Activated naive CD4-positive, alpha-beta T cell treated with Interleukin-2 at 50 U/mL for 16 hours (primary cell): ENCODE measurements at regions not wholly inside any gene's neighbourhood (a gene's known extent, or its start where the extent isn't known, plus 50 kb on each side); places are given as distances from the start of the nearest gene placed in this dataset.
"Not testable (repeated sequence)": the region's sequence is repeated elsewhere in the genome, so short reads cannot be mapped to it uniquely, and the experiment has no call there.

Source experiments
- DNase-seq: peaks from one replicate; pipeline ENCODE4 v3.0.0-alpha.2; 2020

DNA sequence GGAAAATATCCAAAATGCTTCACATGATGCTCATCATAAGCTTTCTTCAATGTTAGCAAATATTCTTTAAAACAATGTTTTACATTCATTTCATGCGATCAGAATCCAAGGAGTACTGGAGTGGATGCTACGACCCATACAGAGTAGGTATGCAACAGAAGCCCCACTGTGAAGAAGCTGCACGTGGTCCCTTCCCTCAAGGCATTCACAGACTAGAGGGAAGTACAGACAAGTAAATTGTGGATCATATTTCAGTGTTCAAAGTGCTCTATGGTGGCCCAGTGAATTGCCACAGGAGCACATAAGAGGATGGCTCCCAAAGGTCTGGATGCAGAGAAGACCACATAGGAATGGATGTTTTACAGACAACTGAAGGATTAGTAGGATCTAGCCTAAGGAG, 789.9 kb downstream of the IGSF11 start:
- no peak for DNase-seq

DNA sequence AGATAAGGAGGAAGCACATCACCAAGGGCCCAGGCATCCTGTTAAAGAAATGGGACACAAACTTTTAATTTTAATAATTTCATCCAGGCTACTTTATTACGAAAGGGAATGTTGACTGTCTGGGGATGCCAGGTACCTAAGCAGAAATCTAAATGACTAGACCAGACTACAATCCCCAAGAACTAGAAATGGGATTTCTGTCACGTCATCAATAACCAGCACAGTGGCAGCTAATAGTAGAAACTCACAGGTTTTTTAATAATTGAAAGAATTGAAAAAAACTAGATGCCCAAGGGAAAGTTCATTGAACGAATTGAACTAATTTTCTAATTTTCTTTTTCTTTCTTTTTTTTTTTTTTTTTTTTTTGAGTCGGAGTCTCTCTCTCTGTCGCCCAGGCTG, 789.3 kb downstream of the IGSF11 start:
- no peak for DNase-seq

DNA sequence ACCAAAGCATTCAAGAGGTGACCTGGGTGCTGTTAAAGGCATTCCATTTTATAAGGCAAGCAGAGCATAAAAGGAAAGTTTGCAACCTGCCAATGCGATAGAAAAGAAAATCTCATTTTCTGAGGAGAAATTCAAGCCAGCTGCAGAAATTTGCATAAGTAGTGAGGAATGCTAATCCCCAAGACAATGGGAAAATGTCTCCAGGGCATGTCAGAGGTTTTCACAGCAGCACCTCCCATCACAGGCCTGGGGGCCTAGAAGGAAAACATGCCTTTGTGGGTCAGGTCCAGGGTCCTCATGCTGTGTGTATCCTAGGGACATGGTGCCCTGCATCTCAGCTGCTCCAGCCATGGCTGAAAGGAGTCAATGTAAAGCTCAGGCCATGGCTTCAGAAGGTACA, 775.8 kb downstream of the IGSF11 start:
- not testable (repeated sequence) for DNase-seq

DNA sequence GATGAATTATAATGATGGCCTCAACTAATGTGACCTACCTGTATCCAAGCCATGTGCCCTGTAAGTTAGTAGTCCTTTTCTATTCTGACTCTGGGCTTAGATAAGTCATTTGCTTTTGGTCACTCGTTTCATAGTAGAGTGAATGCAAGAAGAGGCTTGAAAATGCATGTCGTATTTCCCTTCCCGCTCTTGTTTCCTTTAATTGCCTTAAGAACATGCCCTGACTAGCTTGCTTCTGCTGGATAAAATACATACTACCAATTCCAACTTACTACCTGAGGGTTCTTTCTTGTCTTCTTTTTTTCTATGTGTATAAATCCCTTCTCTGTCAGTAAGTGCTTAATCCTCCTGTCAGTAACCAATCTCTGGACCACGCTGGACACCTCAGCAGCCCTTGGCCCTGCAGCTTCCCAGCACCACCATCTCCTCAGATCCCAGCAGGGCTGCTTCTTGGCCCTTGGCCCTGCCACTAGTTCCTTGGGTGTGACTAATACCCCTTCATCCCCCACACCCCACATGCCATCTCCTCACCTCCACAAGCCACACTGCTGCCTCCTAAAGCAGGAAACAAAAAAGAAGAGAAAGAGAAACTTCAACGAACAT, 771.7 kb downstream of the IGSF11 start:
- no peak for DNase-seq

DNA sequence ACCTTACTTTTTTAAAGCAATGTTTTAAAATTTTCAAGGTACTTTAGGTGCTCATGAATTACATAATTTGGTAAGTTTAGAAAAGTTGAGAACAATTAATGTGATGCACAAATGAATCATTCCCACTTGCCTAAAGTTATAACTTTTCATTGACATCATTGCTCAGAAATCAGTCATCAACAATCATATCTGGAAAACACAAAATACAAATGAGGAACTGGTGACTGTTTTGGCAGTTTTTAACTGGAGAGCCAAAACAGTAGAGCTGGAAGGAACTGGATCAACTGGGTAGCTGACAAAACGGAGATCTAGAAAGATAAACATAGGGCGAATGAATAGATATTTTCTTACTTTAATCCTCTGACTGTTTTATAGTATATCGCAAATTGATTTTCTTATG, 767.1 kb downstream of the IGSF11 start:
- no peak for DNase-seq

DNA sequence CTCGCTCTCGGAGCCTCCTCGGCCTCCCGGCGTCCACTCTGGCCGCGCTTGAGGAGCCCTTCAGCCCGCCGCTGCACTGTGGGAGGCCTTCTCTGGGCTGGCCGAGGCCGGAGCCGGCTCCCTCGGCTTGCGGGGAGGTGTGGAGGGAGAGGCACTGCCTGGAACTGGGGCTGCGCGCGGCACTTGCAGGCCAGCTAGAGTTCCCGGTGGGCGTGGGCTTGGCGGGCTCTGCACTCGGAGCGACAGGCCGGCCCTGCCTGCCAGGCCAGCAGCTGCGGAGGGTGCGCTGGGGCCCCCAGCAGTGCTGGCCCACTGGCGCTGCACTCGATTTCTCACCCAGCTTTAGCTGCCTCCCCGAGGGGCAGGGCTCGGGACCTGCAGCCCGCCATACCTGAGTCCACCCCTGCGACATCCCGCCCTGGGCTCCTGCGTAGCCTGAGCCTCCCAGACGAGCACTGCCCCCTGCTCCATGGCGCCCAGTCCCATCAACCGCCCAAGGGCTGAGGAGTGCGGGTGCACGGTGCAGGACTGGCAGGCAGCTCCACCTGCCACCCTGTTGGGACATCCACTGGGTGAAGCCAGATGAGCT, 765.0 kb downstream of the IGSF11 start:
- DNase-seq: no peak

DNA sequence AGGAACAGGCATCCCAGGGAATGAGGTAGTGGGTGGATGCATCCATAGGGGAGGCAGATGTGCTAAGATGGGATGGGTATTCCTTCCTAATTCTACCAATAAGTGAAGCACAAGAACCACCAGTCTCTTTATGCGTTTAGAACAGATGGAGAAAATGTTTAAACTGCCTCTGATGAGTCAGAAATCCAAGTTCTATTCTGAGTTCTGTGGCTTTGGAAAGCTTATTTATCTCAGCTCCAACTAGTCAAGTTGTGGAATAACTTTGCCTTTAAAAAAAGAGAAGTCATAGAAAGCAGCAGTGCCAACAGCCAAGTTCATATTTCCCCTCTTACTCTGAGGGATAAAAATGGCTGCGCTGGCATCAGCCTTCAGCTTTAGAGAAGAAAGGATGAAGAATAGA, 761.7 kb downstream of the IGSF11 start:
- DNase-seq: no peak

DNA sequence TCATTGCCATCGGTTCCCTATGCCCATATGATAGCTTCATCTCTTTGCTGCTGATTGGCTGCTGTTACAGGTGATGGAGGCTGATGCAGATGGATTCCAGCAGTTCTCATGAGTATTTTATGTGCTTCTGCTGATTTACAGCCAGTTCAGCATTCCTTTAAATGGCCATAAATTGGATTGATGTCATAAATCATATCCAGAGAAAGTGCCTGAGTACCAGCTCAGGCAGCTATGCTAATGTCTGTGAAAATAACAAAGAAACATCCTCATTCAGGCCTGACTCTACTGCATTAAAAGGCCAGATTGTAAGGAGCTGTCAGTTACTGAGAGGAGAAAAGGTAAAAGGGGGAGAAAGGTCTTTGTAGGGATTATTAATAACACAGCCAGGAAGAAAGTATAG, 756.8 kb downstream of the IGSF11 start:
- DNase-seq: no peak

DNA sequence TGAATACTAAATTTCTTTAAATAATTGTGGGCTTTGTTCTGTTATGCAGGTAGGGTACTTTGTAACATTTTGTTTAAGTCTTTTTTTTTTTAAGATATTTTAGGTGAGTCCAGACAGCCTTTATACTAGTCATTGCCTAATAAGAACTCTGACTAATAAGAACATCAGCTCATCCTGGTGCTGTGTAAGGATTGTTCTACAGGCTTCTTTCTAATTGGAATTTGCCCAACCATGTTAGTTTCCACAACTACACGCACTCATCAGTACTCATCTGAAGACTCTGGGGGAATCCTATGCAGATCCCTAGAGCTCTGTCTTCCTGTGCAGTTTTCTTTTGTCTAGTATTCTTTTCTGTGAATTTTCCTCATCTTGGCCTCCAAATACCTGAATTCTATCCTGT, 741.8 kb downstream of the IGSF11 start:
- DNase-seq: no peak

DNA sequence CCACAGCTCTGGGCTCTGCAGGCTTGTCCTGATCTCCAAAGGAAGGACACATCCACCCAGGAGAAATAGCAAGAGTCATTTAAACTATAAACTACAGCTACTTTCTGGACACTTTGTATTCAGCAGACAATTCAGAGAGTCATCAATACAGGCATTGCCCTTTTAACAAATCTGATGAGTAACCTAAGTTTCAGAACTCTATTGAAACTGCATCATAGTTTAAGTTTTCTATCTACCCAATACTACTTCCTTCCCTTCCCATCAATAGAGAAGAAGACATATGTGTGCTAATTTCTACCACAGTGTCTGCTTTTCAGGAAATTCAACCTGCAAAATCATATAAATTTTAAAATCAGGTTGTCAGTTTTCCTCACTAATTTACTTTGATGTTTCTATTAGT, 736.5 kb downstream of the IGSF11 start:
- DNase-seq: no peak

DNA sequence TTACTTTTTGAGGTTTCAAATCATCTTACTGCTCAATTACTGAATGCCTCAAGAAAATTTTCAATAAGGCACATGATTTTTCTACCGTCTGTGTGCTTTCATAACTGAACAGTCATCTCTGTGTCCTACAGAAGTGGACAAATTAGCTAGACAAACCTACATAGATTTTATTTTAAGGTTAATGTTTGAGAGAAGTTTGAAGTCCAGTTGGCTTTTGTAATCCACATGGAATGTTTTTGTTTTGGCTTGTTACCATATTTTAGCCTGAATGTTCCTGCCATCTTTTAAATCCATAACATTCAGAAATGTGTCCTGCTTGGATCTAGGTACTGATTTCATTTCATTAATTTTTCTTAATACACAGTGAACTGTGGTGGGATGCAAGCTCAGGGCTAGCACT, 730.1 kb downstream of the IGSF11 start:
- DNase-seq: no peak

DNA sequence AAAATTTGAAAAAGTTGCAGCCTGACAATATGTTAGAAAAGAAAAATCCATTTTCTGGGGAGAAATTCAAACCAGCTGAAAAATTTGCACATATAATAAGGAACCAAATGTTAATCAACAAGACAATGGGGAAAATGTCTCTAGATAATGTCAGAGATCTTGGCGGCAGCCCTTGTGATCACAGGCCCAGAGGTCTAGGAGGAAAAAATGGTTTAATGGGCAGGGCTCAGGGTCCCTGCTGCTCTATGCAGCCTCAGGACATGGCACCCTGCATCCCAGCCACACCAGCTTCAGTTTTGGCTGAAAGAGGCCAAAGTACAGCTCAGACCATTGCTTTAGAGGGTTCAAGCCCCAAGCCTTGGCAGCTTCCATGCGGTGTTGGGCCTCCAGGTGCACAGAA, 701.9 kb downstream of the IGSF11 start:
- DNase-seq: no peak

DNA sequence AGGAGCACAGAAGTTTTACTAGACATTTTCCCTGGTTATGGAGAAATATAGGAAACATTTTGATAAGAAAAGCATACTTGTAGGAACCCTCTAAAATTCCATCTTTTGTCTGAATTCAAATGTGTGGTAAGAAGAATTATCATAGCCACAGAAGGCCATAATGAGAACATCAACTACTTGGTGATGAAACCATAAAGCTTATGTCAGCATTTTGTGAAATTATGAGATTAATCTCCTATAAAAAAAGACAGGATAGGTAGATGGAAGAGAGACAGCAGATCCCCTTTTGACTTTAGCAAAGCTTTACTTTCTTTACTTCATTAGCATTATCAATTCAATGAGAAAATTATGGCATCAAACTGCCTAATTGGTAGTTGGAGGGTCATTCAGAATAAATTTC, 697.0 kb downstream of the IGSF11 start:
- no peak for DNase-seq

DNA sequence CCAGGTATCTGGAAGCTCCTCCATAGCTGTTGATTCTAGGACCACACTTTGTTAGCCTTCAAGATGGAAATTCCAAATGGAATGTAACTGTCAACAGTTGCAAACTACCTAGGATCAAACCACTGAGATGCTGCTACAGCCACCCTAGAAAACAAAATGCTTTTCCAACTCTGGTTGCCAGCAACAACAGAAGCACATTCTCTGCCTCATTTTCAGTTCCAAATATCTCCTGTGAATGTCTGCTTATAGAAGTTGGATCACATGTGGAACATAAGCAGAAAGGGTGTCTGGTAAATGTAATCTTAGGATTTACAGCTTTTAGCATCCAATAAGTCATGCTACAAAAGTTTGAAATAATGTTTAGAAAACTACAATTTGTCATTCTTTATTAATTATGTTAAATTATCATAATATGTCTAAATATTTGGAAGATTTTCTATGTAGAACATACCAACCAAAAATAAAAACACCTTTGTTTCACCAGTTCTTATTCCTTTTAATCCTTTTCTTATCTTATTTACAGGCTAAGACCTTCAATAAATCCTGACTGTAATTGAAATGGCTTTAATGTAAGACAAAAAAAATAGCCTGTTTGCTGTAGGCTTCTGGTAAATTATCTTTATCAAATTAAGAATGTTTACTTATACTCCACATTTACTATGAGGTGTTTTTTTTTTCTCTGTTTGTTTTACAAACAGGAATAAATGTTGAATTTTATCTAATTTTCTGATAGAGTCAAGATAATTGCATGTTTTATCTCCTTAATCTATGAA, 687.1 kb downstream of the IGSF11 start:
- DNase-seq: no peak

DNA sequence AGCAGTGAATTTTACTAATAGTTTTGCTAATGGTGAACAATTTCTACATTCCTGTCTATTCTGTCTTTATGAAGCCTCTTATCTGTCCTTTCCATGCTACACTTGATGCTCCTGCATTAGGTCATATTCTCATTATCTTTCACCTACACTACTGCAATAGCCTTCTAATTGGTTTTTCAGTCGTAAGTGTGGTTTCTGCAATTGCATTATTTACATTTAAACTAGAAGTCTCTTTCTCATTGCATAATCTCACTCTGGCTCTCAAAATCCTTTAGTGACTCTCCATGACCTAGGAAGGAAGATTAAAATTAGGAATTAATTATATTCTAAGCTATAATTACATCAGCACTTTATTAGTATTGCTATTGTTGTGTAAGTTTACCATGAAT, 686.5 kb downstream of the IGSF11 start:
- DNase-seq: no peak

DNA sequence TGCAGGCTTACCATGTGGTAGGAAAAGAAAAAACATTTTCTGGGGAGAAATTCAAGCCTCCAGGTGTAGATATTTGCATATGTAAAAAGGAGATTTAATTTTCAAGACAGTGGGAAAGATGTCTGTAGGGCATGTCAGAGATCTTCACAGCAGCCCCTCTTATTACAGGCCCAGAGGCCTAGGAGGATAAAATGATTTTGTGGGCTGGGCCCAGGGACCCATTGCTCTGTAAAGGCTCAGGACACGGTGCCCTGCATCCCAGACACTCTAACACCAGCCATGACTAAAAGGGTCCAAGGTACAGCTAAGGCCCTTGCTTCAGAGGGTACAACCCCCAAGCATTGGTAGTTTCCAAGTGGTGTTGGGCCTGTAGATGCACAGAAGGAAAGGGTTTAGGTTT, 680.1 kb downstream of the IGSF11 start:
- DNase-seq: no peak

DNA sequence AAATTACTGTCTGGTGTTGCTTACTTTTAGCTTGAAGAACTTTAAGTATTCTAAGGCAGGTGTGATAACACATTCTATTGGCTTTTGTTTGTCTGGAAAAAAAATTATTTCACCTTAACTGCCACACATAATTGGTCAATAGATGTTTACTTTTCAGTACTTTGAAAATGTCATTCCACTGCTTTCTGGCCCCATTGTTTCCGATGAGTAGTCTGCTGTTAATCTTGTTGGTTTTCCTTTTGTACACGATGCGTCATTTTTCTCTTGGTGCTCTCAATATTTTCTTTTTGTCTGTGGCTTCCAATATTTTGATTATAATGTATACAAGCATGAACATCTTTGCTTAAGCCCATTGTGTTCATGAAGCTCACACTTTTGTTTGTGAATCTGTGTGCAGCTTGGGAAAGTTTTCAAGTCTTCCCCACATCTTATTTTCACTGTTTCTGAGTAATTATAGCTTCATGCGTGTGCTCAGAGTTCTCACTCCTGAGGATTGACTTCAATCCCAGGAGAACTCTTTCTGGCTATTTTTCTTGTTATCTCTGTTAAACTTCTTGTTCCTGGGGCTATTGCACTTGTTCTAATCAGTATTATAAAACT, 664.7 kb downstream of the IGSF11 start:
- no peak for DNase-seq

DNA sequence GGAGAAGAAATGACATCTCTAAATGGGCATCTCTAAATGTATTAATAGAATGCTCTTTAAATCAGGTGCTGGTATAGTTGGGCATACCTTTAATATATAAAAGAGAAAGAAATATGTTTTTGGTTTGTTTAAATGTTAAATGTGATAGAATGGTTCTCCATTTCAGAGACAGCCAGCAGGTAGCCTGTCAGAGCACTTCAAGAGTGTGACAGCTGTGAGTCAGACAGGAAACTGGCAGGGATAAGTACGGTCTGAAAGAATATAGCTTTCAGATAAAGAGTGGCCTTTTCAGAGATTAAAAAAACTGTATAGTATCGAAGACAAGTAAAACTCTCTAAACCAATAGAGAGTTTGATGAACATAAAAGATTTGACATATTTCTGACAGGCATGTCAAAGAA, 654.1 kb downstream of the IGSF11 start:
- no peak for DNase-seq

DNA sequence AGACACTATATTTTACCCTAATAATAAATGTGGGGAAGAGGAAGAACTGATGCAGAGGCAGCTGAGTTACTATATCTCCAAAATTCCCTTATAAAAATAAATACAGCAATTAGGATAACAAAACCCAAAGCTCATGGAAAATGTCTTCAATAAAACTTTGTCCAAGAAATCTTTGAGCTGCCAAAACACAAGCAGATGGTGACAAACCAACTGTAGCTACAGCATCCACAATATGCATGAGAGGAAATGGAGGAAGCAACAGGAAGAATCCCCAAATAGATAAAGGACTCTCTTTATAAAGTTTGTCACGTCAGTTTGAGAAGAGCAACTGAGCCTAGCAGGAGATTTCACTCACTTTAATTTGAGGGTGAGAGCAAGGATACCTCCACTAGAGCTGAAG, 638.2 kb downstream of the IGSF11 start:
- no peak for DNase-seq

DNA sequence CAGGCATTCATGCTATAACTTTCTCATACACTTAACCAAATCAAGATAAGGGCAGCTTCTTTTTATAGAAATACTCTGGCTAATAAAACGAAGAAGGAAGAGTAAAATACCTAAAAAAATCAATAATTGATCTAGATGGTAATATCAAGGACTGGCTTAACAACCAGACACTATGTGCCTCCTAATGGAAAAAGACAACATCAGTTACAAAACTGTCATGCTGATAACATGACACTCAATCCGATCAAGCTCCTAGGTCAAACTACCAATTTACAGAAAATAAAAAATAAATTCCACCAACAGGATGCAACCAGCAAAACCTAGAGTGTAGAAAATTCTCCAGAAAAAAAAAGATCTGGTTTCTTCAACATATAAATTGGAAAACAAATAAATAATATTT, 634.6 kb downstream of the IGSF11 start:
- no peak for DNase-seq

DNA sequence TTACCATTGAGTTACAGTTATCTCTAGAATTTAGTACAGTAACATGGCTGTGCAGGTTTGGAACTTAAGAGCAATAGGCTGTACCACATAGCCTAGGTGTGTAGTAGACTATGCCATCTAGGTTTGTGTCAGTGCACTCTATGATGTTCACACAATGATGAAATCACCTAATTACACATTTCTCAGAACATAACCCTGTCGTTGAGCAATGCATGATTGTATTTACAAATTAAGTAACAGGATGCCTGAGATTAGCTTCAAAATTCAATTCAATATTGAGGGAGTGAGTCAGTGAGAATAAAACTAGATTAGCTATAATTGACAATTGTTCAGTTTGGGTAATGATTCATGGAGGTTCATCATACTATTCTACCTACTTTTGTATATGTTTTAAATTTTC, 633.8 kb downstream of the IGSF11 start:
- DNase-seq: no peak

DNA sequence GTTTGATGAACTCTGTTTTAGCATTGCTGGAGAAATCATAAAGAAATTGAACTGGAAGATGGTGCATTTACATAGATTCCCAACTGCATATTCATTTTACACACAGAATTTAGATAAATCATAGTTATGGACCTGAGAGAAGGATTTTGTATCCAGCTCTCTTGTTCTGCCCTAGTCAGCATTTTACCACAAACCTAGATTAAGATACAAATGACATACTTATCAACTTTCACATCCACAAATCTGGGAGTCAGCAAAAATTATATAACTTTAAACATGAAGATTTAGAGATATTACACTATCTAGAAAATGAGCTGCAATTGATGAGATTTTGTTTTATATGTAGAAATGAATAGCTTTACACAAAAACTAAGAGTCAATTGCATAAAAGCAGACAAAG, 632.8 kb downstream of the IGSF11 start:
- DNase-seq: no peak

DNA sequence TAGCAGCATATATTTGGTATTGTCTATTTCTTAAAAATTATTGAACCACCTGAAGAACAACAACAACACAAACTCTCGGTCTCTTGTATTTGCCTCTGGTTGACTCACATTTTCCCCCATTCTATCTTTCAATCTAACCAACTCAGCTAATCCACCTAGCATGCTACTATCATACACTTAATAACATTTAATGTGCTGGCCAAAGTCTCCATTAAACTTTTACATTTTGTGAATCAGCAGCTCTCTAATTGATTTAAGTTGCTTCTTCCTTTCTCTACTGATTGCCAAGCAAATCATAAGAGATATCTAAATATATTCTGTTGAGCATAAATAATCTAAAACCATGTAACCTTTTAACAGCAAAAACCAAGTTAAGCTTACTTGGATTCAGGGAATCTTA, 631.7 kb downstream of the IGSF11 start:
- DNase-seq: no peak

DNA sequence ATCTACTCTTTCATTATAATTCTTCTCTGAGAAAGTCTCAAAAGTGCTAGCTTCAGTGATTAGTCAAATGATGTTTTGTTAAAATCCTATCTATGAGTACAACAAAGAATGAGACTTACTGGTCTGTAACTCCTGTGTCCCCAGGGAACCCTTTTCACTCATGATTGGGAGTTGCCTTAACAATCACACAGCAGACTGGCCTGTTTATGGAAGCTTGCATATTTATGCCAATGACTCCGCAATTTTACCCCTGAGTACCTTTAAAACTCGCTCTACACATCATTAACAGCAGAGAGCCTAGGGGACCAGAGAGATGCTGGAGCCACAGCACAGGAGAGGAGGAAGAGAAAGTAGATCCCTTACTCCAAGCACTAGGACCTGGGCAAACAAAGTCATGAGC, 628.1 kb downstream of the IGSF11 start:
- DNase-seq: no peak
